GM10248 (cell line): ENCODE measurements at regions not wholly inside any gene's neighbourhood (a gene's known extent, or its start where the extent isn't known, plus 50 kb on each side); places are given as distances from the start of the nearest gene placed in this dataset.

Experiments
- CTCF ChIA-PET: fragments of 300-600 bp; sonication (Branson Sonifier 250); formaldehyde crosslinking; extraction: SDS; loops from one replicate; lab custom pipeline; 2021; ENCODE audit warnings: antibody characterized with exemption; lab: Yijun Ruan, JAX
- POLR2A ChIA-PET: fragments of 350-650 bp; sonication (Branson Sonifier 250); formaldehyde crosslinking; extraction: SDS; loops from one replicate; lab custom pipeline; 2020; ENCODE audit warnings: antibody characterized with exemption; lab: Yijun Ruan, JAX
- DNase-seq: peaks from one replicate; pipeline ENCODE4 v3.0.0; 2012; ENCODE audit errors: extremely low spot score
- TF ChIP-seq, protein P1 (sequence below): IDR thresholded peaks from 2 replicates; pipeline ENCODE4 v1.5.1; 2012; ENCODE audit warnings: mild to moderate bottlenecking, low read depth; ENCODE audit errors: extremely low read depth, missing control alignments, control extremely low read depth

DNA sequence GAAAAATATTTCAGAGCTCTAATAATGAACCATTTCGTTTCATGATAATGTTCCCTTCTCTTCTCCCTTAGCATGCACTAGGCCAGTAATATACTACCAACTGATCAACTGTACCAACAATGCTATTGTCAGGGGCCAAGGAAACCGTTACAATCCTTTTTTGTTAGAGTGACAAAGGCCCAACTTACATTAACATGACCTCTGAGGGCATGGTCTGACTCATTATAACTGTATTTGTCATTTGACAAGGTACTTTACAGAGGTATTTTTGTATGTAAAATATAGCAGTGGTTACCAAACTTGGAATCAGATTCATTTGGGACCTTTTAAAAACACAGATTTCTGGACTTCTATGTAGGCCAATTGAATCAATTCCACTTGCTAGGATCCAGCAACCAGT is 102.6 kb upstream of the RRP15 start:
- ChIA-PET CTCF (interaction anchor here (1.4 kb wide), 1 partner anchor 9 kb away, joined by 4 read pairs; no protein-coding TSS in a partner anchor), POLR2A (no interaction called here)
- TF ChIP-seq, protein P1, sequence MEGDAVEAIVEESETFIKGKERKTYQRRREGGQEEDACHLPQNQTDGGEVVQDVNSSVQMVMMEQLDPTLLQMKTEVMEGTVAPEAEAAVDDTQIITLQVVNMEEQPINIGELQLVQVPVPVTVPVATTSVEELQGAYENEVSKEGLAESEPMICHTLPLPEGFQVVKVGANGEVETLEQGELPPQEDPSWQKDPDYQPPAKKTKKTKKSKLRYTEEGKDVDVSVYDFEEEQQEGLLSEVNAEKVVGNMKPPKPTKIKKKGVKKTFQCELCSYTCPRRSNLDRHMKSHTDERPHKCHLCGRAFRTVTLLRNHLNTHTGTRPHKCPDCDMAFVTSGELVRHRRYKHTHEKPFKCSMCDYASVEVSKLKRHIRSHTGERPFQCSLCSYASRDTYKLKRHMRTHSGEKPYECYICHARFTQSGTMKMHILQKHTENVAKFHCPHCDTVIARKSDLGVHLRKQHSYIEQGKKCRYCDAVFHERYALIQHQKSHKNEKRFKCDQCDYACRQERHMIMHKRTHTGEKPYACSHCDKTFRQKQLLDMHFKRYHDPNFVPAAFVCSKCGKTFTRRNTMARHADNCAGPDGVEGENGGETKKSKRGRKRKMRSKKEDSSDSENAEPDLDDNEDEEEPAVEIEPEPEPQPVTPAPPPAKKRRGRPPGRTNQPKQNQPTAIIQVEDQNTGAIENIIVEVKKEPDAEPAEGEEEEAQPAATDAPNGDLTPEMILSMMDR: no peak
- DNase-seq: no peak

DNA sequence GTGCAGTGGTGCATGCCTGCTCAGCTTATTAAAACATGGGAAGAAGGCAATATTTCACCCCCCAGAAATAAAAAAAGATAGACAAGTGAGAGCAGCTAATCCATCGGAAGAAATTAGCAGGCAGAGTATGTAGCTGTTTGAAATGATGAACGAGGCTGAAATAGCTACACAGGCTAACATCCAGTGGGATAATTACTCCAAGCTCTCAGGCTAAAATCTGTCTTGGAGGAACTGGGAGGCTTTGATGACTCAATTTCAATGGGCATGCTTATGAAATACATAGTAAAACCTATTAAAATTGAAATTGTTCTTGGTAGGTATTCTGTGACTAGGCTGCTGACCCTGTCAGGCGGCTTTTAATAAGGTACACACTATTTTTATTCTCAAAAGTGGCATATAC is 84.1 kb upstream of the RRP15 start:
- TF ChIP-seq, protein P1: no peak
- ChIA-PET POLR2A (interaction anchor here (0.6 kb wide), 1 partner anchor 179 kb away, joined by 7 read pairs; no protein-coding TSS in a partner anchor), CTCF (interaction anchor here (1.0 to 1.3 kb wide), 3 partner anchors 9 to 28 kb away, joined by 3 read pairs; no protein-coding TSS in a partner anchor)
- no peak for DNase-seq

DNA sequence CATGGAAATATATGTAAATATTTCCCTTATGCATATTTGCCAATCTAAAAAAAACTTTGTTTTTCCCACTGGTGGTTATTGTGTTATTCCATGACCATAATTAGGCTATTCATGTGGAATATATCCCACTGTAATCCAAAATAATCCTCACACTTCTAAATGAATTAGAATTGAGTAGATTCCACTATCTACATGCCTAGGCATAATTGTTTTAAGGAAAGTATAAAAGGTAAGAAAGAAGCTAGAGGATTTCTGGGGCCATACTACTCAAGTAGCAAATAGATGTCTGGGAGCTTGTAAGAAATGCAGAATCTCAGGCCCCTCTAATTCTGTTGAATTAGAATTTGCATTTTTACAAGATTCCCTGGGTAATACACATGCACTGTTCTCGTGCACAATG is 83.5 kb upstream of the RRP15 start:
- DNase-seq: no peak
- TF ChIP-seq, protein P1: no peak
- ChIA-PET CTCF (interaction anchor here (1.0 to 2.6 kb wide), 2 partner anchors 12 to 14 kb away, joined by 3 to 11 read pairs; no protein-coding TSS in a partner anchor), POLR2A (no interaction called here)

DNA sequence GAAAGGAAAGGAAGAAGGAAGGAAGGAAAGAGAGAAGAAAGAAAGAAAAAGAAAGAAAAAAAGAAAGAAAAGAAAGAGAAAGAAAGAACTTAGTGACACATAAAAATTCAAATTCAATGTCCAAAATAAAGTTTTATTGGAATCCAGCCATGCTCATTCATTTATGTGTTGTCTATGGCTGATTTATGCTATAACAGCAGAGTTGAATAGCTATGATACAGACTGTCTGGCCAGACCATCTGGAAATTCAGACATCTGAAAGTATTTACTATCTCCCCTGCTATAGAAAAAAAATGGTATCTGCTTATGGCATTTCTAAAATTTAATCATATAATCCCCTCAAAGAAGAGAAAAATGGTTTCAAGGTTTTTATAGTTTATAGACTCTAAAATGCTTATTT is 79.4 kb upstream of the RRP15 start:
- DNase-seq: no peak
- POLR2A ChIA-PET: no interaction called here
- TF ChIP-seq, protein P1: no peak
- CTCF ChIA-PET: no interaction called here

DNA sequence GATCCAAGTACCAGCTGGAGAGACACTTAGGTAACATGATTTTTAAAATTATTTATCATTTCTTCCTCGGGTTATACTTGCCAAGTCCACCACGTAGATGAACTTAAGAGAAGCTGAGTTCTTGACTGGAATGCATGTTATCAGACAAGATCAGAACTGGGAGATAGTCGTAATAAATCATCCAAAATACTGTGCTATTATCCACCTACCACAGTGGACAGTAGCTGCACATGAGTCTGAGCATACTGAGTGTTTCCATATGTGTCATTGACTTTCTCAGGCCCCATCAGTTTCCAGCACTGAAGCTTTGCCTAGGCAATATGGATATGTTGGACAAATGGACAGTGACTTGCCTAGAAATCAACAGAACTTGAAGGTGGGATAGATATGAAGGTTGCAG is 77.9 kb upstream of the RRP15 start:
- CTCF ChIA-PET: no interaction called here
- POLR2A ChIA-PET: no interaction called here
- TF ChIP-seq, protein P1: no peak
- DNase-seq: no peak

DNA sequence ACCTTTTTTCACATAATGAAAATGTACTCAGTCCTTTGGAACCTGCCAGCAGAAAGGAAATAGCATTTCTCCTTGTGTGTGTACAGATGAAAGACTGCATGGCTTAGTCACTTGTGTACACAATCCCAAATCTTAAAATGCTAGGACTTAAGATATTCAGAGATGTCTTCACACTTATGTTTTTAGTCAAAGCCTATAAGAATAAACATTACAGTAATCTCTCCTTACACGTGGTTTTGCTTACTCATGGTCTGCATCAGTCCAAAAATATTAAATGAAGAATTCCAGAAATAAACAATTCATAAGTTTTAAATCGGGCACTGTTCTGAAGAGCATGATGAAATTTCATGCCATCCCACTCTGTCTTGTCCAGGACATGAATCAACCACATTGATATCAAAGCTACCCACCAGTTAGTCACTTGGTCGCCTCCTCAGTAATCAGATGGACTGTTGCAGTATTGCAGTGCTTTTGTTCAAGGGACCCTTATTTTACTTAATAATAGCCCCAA is 75.7 kb upstream of the RRP15 start:
- no peak for DNase-seq
- ChIA-PET POLR2A (no interaction called here), CTCF (interaction anchor here (1.0 to 1.5 kb wide), 2 partner anchors 9 to 10 kb away, joined by 3 to 4 read pairs; no protein-coding TSS in a partner anchor)
- TF ChIP-seq, protein P1: no peak

DNA sequence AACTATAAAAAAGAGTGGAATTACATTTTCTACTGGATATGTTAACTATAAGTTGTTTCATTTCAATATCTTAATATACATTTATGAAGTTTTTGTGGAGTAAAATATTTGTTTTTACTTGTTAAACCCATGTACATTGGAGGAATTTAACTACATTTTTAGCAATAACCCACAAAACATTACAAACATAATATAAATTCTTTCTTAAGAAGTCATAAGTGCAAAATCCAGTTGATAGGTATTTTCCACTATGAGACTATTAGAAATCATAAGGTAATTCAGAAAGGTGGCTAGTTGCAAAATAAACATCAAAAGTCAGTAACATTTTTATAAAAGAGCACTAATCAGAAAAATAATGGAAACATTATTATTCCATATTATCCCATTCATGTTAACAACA is 73.9 kb upstream of the RRP15 start:
- DNase-seq: no peak
- POLR2A ChIA-PET: no interaction called here
- CTCF ChIA-PET: interaction anchor here (1.5 kb wide), 1 partner anchor 8 kb away, joined by 4 read pairs; no protein-coding TSS in a partner anchor
- TF ChIP-seq, protein P1: no peak
